ENCODE measurements at regions not wholly inside any gene's neighbourhood (a gene's known extent, or its start where the extent isn't known, plus 50 kb on each side); places are given as distances from the start of the nearest gene placed in this dataset.
A peak's percentile ranks its signal among the peaks of the same experiment; 100 is the strongest.

DNA sequence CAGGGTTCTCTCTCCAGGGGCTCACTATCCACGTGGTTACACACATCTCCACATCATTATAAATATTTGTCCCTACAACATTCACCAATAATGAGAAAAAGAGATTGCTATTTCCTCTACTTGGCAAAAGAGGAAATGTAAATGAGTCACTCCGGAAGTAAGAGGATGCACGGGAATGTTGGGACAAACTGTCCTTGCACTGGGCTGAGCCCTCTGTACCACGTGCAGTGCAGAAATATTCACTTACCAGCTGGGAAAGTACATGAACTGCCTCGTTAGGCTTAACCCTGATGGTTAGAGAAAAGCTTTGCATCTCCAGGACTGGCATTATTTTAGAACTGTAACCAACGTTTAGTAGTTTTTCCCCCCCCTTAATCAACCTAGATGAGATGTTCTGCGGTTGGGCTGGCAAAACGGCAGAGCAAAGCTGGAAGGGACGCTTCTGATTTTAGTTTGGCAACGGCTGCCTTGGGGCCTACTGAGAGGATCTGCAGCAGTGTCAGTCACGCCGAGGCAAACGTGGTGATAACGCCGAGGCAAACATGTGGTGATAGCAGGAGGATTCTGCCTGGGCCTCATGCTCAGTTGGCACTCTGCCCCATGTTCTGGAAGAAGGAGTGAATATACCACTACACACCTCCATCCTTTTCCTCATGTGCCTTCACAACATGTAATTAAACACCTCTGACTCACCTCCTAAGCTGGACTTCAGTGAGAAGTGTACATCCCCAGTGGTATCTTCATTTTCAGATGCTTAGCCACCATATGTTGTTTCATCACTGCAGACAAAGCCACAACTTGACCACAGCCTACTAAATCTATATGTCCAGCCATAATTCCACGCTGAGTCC lies 661.4 kb upstream of the KLF4 start:
- DNase-seq (ENCODE audit: low spot score): no peak

DNA sequence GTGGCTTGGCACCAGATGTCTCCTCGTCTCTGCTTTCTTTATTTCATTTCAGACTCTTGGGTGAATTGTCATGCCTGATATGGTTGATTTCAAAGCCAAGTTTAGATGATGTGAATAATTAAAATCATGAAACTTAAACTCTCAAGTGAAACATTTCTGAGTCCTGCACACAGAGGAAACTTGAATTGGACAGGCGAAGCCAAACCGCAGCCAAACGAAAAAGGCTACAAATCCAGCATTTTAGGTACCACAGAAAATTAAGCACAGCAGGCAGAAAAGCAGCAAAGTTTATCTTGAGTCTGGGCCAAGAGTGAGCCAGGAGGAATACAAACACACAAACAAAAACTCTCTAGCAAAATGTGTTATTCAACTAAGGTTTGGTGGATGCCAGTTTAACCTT lies 659.8 kb upstream of the KLF4 start:
- no peak for DNase-seq (ENCODE audit: low spot score)

DNA sequence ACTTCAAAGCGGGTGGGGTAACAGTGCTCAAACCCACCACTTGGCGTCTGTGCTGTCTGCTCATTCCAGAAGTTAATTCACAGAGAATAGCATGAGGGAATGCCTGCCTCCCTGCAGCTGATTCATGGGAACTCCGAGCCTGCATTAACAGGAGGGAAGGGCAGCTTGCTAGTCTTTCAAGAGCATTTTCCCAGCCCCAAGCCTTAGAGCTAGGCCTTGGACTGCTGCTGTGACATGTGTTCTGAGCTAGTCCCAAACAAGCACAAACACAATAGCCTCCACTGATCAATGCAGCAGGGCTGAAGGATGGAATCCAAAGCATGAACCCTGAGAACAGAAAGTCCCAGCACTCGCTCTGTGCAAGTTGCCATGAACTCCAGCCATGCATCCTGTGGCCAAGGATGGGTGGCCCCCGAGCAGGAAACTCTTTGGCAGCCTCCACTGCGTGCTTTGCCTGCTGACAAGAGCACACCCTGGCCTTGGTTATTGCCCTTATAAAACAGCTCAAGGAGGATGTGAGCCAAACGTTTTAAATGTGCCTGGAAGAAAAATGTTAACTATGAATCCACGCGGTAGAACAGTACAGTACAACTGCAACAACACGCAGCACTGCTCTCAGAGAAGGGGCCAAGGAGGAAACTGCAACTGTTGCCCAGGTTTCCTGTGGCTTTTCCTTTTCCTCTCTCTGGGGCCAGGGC lies 653.1 kb upstream of the KLF4 start:
- peak; percentile 49 for DNase-seq (ENCODE audit: low spot score)

DNA sequence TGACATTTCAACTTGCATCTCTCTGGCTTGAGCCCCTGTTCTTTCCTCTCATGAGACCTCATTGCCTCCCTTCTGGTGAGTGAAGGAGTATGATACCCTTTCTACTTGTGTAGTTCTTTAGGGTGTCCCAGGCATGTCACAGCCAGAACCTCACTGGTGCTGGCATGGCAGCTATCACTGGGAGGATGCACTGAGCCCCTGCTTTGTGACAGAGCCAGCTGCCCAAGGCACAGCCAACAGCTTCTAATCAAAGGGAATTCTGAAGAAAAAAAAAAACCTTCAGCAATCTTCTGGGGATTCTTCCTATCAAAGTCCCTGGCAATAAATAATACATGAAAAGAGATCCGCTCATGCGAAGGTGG lies 652.6 kb upstream of the KLF4 start:
- no peak for DNase-seq (ENCODE audit: low spot score)

DNA sequence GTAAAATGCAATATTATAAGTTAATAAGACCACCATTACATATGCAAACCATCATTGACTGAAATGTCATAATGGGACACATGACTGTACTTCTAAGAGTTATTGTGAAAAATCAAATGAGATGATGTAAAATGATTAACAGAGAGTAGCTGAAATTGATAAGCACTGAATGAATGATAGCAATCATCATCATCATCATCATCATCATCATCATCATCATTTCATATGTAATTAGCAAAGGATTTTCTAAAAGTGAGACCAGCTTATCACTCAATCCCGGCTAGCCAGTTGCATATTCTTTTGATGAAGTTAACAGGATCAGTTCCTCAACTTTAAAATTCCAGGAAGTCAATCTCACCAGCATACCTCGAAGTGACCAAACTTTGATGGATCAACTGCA lies 650.3 kb upstream of the KLF4 start:
- DNase-seq (ENCODE audit: low spot score): no peak

DNA sequence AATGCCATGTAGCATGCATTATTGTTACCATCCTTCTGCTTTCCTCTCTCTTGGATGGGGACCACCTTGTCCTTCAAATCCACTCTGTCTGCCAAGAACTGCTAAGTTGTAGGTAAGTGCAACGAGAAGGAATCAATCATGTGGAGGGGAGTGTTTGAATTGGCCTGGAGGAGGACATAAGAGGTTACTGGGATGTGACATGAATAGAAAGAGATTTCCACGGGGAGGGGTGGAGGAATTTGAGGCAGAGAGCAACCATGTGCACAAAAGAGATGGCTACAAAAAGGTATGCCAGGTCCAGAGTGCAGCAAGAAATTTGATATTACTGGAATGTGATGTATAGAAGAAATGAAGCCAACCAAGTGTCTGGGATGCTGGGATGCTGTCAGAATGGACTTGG lies 648.9 kb upstream of the KLF4 start:
- no peak for DNase-seq (ENCODE audit: low spot score)

DNA sequence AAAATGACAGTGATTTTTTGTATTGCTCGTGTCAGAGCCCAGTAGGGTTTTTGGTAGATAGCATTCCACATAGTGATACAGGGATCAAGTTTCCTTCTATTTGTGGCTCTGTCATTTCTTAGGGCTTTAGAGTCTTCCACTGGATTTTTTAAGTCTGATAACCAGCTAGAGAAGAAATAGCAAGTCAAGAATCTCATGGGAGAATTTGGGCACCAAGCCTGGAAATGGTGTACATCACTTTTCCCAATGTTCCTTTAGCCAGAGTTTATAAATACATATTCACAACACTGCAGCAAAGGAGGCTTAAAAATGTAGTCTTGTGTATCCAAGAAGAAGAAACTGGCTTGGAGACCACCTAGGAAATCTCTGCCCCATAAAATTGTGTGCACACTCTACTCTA lies 647.1 kb upstream of the KLF4 start:
- DNase-seq (ENCODE audit: low spot score): no peak

DNA sequence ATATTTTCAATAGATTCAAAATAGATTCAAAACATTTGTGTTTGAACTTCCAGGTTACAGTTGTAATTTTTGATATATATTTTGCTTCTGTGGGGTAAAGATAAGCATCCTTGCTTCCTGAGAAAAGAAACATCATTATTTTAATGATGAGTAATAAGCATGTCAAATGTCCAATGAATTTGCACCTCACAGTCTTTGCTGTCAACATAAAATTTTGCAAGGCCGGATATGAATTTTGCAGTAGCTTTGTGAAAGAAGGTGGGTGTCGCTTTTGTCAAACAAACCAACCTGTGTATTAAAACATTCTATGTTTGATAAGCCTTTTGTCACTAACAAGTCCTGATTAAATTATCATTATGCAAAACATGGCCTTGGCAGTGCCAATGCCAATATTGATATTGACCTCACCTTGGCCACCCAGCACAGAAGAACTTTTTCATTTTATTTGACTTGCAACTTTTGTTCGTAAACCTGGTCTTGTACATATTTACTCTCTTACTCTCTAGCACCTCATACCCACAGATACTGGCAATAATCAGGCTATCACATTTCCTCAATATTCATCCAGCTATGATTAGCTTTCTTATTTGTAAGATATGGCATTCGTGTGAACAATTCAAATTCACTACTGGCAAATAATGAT lies 645.0 kb upstream of the KLF4 start:
- DNase-seq (ENCODE audit: low spot score): no peak

DNA sequence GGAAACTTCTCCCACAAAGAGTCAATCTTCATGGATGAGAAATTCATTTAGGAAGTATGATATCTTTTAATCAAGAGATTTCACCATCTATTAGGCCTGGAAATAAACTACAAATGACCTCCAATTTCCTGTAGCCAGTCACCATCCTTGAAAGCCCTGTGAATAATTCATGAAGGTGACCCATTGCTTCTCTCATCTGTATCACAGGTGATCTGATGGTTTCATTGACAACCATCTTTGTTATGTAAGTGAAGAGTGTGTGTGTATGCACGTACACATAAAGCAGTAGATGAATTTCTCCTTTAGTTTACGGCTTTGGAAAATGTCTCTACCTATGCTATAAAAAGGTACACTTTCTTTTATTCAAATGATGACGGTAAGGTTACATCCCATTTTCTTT lies 644.1 kb upstream of the KLF4 start:
- no peak for DNase-seq (ENCODE audit: low spot score)

DNA sequence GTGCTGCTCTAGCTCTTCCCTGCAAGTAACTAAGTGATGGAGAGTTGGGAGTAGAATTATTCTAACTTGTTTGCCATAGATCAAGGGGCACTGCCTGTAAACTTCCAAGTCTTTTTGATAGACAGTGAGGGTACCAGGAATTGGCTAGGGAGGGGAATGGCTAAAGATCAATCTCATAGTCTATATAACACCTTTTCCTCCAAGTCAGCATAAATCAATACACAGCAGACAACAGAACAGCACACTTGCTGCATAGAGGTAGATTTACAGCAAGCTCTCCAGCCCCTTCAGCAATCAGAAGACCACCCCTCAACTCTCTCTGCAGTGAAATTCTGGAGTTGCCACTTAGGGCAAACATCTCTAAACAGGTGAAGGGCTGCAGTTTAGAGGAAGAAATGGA lies 643.5 kb upstream of the KLF4 start:
- DNase-seq (ENCODE audit: low spot score): no peak

DNA sequence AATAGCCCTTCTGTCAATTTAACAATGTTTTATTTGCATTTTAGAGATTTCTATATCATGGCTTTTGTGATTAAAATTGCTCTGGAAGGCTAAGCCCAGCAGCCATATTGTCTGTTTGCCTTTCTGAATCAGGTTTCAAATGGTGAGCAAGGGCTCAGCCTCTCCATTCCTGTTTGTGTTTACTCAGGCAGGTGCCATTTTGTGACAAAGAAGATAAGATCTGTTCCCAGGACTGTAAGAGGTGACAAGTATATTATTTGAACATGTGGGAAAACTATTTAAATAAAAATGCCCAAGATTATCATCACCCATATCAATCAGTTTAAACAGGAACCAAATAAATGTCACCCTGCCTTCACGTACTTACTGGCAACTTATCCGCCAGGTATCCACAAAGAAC lies 641.3 kb upstream of the KLF4 start:
- DNase-seq (ENCODE audit: low spot score): no peak

DNA sequence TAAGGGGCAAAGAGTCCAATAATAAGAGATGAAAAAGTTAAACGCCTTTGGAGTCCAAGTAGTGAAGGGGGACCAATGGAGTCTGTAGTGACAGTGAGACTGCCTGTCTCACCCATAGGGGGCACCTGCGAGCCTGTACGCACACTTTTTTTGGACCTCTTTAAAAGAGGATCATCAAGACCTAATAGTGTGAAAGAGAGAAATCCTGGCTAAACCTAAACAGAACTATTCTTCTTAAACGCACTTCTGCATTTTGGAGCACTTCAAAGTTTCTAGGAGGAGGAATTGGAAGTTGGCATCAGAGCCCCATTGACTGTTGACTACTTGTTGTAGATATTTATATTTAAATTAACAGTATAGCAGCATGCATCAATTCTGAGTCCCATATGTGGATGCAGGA lies 636.1 kb upstream of the KLF4 start:
- DNase-seq (ENCODE audit: low spot score): no peak

DNA sequence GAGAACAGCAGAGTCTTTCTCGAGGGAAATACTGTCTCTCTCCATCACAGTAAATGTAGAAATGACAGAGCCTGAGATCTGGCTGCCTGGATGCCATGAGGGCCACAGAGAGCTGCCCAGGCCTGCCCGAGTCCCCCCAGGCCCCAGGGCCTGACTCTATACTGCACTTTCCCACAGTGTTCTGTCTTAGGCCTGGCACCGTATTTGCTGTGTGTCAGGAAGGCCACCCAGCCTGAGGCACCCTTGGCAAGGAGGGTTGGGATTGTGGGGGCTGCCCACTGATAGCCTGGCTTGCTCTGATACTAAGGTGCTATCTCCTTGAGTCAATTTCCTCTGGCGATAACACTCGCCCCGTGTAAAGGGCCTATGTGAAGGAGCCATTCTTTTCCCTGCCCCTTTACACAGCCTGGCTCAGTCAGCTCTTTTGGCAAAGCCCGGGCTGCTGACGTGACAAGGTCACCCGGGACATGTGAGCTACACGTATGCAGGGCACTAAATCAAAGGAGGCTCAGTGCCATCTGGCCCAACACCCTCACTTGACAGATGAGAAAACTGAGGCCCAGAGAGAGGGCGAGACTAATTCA lies 630.1 kb upstream of the KLF4 start:
- no peak for DNase-seq (ENCODE audit: low spot score)

DNA sequence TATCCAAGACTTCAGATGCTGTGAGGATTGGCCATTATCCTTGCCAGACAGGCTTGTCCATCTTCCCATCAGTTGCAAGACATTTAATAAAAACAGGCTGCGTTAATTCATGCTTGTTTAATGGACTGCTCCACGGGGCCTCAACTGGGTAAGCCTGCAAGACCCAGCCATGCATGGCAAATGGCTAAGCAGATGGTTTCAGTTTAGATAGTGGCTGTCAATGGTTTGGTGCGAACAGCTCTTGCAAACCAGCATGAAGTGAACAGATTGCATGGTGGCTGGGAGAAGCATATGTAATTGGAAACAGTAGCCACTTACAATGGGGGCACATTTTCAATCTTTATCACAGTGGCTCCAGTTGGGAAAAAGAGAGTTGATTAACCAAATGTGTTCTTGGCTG lies 628.2 kb upstream of the KLF4 start:
- DNase-seq (ENCODE audit: low spot score): no peak

DNA sequence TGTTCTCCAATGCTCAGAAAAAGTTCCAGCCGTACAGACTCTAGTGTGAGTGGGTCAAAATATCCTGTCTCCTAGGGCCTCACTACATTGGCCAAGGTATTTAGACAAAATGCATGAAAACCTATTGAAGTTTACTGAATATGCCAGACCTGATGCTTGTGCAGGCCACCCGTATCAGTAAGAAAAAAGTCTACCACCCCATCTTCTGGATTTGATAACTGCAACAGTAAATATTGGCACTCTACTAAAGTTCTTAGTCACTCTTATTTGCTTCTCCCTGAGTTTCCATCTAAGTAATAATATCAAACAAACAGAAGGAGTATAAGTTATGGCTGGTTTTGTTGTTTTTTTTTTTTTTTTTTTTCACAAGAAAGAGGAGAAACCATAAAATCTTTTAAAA lies 627.7 kb upstream of the KLF4 start:
- DNase-seq (ENCODE audit: low spot score): no peak

DNA sequence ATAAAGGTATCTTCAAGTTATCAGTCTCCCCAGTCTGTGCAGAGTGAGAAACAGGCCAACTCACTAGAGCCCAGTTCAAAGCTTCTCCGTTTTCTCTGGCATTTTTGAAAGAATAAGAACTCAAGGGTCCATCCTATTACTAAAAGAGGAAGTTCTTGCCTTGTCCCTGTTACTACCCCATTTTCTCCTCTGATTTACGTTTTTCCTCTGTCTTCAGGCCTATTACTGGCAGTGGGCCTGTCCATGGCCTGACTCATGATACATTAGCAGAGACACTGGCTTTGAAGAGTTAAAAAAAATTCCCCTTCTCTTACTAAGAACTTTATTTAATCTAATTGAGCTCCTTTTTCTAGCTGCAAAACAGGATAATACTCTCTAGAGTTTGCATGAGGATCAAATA lies 624.0 kb upstream of the KLF4 start:
- no peak for DNase-seq (ENCODE audit: low spot score)

DNA sequence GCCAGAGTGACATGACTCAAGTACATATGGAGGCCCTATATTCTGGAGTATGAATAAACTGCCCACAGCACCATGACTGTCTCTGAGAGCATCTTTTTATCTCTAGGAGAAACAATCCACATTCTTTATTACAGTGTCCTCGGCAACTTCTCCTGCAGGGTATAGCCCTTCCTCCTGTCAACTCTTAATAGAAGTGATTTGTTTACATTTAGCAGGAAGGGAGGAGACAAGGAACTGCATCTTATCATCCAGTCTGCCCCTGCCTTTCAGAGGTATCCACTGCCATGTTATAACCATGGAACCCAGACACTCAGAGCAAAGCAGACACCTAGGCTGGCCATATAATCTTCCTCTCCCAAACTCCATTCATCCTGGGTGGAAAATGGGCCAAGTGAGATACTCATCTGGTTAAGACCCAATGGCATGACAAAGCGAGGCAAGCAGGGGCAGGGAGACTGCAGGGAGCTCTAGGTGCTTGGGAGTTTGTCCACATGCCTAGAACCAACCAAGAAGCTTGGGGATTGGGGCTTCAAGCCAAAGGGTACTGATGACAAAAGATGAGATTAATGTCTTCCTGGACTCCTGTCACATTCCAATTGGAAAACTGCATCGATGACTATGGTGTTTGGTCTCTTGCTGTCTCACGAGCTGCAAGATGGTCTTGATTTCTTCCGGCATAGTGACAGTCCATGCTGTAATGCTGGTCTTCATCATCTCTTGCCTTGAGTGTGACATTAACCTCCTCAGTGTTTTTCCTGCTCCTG lies 620.5 kb upstream of the KLF4 start:
- no peak for DNase-seq (ENCODE audit: low spot score)

DNA sequence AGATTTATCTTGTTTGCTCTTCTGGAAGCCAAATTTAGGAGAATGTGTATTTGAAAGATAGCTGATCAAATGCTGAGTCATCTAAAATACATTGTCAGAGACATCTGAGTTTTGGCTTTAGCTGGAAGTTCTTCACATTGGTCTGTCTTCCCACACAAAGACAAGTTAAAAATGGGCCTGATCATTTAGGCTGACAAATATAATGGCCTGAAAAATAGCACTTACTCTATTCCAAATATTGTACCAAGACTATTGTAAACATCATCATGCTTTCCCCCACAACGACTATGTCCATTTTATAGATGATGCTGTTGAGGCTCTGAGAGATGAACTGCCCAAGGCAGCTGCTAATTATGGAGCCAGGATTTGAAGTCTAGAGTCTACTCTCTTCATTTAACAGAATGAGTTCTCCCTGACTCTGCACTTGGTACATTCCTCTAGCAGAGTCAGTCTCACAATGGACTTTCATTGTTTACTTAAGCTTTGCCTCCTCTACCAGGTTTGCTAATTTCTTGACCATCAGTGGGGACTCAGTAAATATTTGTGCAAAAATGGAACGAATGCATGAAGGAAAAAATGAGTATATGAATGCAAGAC lies 619.4 kb upstream of the KLF4 start:
- no peak for DNase-seq (ENCODE audit: low spot score)

DNA sequence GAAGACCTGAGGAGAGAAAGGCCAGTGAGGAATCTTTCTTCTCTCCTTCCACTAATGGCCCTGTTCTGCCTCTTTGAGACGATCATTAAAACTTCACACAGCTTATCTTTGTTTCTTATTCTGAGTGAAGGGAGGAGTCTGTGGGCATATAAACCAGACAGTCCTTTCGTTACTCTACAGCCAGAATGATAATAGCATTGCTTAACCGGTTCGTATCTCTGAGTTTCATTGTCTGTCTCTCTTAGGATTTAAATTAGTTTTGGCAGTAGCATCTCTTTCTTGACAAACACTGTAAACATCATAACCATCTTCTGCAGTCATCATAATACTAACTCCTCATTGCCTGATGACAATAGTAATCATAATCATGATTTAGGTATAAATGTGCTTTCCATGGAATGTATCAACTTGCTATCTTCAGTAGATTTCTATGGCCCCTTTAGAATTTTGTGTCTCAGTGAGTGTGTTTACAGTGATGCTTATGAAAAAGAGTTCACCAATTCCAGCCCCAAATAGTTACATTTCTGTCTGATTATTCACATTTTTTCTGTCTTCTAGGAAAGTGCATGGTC lies 618.8 kb upstream of the KLF4 start:
- DNase-seq (ENCODE audit: low spot score): no peak

DNA sequence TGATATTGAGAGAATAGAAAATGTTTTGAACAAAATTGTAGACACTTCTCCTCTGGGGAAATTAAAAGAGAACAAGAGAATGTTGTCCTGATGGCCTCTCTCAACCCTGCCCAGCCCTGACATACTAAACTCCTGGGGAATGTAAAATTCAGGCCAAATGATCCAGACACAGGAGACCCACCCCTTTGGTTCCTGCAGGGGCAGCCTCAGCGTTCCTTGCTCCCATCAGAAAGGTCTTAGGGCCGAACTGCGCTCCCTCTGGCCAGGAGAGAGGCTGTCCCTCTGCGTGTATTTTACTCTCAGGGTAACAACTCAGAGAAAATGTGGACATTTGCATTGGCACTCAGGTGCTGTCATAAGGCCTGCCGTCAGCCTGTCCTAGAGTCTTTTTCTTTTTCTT lies 616.3 kb upstream of the KLF4 start:
- no peak for DNase-seq (ENCODE audit: low spot score)

DNA sequence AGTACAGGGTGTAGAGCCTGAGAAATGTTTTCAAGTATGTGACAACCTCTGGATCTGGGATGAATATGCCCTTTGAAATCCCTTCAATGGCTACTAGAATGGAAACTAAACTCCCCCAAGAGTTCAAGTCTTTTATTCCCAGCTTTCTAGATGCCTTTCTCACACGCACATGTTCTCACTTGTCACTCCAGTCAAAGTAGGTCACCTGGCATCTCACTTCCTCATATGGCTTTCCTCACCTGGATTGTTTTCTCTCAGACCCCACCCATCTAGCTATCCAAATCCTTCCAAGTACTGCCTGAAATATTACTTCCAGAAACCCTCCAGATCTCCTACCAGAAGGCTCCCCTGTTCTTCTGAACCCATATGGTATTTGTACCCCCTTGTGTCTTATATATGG lies 615.4 kb upstream of the KLF4 start:
- DNase-seq (ENCODE audit: low spot score): no peak
